ENCODE measurements at regions not wholly inside any gene's neighbourhood (a gene's known extent, or its start where the extent isn't known, plus 50 kb on each side); places are given as distances from the start of the nearest gene placed in this dataset.

GRCh38 chr3:19769694-19770093, 164.3 kb downstream of the EFHB start:
- TF ChIP-seq CTCF (IDR thresholded peaks at IDR 0.05; ENCODE audit: insufficient read depth, low read length, poor library complexity, severe bottlenecking) = no peak
- Histone ChIP-seq H3K36me3 (ENCODE audit: control insufficient read depth, insufficient read depth, low read length) (no peaks in the 10 kb centered on the region), H3K4me3 (ENCODE audit: low read depth, low read length) (no peak overlapping the region), H3K27me3 (ENCODE audit: control insufficient read depth, insufficient read depth, low read length) (no peaks in the 10 kb centered on the region)
- no peak for DNase-seq (ENCODE audit: low read depth)

DNA sequence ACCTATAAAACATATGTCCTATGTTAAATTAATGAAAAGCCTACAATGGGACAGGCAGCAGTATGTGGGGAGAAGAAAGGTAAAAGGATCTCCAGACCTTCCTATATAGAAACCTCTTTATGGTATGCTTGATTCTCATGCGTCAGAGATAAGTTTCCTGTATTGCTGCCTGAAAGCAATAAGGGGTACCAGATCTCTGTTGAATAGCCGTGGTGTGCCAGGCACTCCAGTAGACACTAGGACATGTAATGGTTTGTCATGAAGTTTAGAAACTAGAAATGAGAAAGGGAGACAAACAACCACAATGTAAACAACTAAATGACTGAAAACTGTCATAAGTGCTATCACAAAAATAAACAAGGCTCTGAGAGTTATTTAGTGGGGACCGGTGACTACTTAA, 168.1 kb downstream of the EFHB start:
- DNase-seq (ENCODE audit: low read depth) = no peak
- H3K4me3 ChIP-seq (ENCODE audit: low read depth, low read length) = no peak overlapping the region
- TF ChIP-seq CTCF (IDR thresholded peaks at IDR 0.05; ENCODE audit: insufficient read depth, low read length, poor library complexity, severe bottlenecking) = no peak
- H3K36me3 ChIP-seq (ENCODE audit: control insufficient read depth, insufficient read depth, low read length) = no peaks in the 10 kb centered on the region
- no peaks in the 10 kb centered on the region for H3K27me3 ChIP-seq (ENCODE audit: control insufficient read depth, insufficient read depth, low read length)

DNA sequence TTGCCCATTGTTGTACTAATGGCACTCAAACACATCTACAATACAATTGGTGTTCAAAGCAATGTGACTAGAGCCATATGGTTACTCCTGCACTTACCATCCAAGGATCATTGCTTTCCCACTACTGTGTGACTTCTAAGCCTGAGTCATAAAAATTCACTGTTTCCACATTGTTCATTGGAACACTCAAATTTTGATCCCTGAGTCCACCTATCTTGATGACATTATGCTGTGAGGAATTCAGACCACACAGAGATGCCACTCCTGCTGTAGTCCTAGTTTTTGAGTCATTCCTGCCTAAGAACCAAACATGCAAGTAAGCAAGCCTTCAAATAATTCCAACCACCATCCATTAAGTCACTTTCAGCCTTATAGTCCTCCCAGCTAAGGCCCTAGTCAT, 176.2 kb downstream of the EFHB start:
- Histone ChIP-seq H3K36me3 (ENCODE audit: control insufficient read depth, insufficient read depth, low read length) (no peaks in the 10 kb centered on the region), H3K4me3 (ENCODE audit: low read depth, low read length) (no peak overlapping the region), H3K27me3 (ENCODE audit: control insufficient read depth, insufficient read depth, low read length) (no peaks in the 10 kb centered on the region)
- no peak for TF ChIP-seq CTCF (IDR thresholded peaks at IDR 0.05; ENCODE audit: insufficient read depth, low read length, poor library complexity, severe bottlenecking)
- DNase-seq (ENCODE audit: low read depth) = no peak

- no peak for TF ChIP-seq CTCF (IDR thresholded peaks at IDR 0.05; ENCODE audit: insufficient read depth, low read length, poor library complexity, severe bottlenecking)
- no peaks in the 10 kb centered on the region for H3K27me3 ChIP-seq (ENCODE audit: control insufficient read depth, insufficient read depth, low read length)
- no peak for DNase-seq (ENCODE audit: low read depth)
- no peak overlapping the region for H3K4me3 ChIP-seq (ENCODE audit: low read depth, low read length)
- H3K36me3 ChIP-seq (ENCODE audit: control insufficient read depth, insufficient read depth, low read length) = no peaks in the 10 kb centered on the region
Observed at GRCh38 chr3:19749448-19750017, 184.5 kb downstream of the EFHB start.

DNA sequence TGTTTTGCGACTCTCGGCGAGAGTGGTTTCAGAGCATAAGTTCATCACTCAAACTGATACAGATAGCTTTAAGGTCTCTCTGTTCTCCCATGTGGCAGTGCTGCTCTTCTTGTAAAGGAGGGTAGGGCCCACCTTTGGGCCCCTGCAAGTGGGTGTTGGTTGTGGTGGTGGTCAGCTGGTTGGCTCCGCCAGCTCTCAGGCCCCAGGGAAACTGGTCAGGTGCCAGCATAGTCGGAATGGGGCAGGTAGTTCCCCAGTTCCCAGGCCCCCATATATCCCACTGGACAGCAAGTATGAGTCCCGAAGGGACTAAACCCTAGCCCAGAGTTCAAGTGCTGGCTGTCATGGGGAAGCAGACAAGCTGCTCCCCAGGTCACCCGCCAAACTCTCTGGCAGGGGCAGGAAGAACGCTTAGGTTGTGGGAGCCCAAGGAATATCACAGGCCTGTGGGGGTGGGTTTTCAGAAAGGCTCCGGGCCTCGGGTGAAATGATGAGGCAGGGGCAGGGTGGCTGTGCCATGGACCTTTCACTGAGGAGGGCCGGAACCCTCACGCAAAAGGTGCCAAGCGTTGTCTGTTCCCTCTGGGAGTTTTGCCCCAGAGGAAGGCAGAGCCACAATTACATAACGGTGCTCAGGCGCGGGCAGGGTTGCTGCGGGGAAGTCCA, 185.1 kb downstream of the EFHB start:
- no peak for TF ChIP-seq CTCF (IDR thresholded peaks at IDR 0.05; ENCODE audit: insufficient read depth, low read length, poor library complexity, severe bottlenecking)
- Histone ChIP-seq H3K36me3 (ENCODE audit: control insufficient read depth, insufficient read depth, low read length) (no peaks in the 10 kb centered on the region), H3K4me3 (ENCODE audit: low read depth, low read length) (no peak overlapping the region)

DNA sequence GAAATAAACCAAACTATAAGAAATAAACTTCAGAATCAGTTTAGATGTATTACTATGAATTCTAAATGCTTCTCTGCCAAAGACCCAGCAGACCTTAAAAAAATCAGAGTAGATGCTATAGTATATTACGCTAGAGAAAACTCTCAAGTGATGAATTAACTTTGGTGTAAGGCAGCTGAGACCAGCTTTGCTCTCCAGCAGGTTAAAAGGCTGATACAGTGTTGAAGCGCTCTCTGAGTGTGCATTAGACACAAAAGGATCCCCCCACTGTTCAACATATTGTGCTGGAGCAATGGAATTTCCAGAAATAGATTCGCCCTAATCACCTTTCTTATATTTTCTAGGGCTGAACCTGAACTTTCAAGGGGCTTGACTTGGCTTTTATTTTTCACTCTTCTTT, 190.0 kb downstream of the EFHB start:
- no peak for TF ChIP-seq CTCF (IDR thresholded peaks at IDR 0.05; ENCODE audit: insufficient read depth, low read length, poor library complexity, severe bottlenecking)
- Histone ChIP-seq H3K27me3 (ENCODE audit: control insufficient read depth, insufficient read depth, low read length) (no peaks in the 10 kb centered on the region), H3K4me3 (ENCODE audit: low read depth, low read length) (no peak overlapping the region), H3K36me3 (ENCODE audit: control insufficient read depth, insufficient read depth, low read length) (no peaks in the 10 kb centered on the region)
- no peak for DNase-seq (ENCODE audit: low read depth)

More for the DNA sequence above, 185.1 kb downstream of the EFHB start:
- no peaks in the 10 kb centered on the region for H3K27me3 ChIP-seq (ENCODE audit: control insufficient read depth, insufficient read depth, low read length)
- no peak for DNase-seq (ENCODE audit: low read depth)

Measured in kidney epithelial cell (primary cell).